PC-9 (cell line): ENCODE measurements at regions not wholly inside any gene's neighbourhood (a gene's known extent, or its start where the extent isn't known, plus 50 kb on each side); places are given as distances from the start of the nearest gene placed in this dataset.

ENCODE experiments used
- EZH2 ChIP-seq: fragments of 200-600 bp; sonication (generic); IDR thresholded peaks from 2 replicates; pipeline ENCODE4 v1.8.0; 2017; ENCODE audit warnings: antibody characterized with exemption, low read depth
- TF ChIP-seq, protein P1 (sequence below): fragments of 200-600 bp; sonication (generic); conservative IDR thresholded peaks from 2 replicates; pipeline ENCODE4 v1.6.1; 2017; ENCODE audit warnings: mixed run types, antibody characterized with exemption, mild to moderate bottlenecking, moderate library complexity

DNA sequence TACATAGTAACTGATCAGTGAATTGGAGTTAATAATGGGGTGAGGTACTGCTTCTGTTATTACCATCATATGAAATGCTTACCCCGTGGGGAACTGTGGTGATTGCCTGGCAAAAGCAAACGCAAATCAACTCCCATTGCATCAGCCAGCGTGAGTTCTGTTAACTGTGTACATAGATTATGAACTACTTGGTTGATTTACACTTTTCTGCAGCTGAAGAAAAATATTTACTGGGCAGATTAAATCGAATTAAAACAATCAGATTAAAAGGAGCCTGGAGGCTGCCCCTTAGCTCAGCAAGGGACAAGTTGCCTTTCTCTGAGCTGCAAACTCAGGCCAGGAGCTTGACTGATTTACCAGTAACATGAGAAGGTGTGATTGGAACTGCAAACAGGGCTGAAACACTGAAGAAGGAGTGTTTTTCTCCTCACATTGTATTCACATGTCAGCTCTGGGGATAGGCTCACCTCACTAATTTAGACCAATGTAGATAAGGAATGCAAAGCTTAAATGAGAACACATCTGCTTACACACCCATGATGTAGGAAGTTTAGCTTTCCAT, 220.1 kb downstream of the OSR1 start:
- TF ChIP-seq, protein P1, sequence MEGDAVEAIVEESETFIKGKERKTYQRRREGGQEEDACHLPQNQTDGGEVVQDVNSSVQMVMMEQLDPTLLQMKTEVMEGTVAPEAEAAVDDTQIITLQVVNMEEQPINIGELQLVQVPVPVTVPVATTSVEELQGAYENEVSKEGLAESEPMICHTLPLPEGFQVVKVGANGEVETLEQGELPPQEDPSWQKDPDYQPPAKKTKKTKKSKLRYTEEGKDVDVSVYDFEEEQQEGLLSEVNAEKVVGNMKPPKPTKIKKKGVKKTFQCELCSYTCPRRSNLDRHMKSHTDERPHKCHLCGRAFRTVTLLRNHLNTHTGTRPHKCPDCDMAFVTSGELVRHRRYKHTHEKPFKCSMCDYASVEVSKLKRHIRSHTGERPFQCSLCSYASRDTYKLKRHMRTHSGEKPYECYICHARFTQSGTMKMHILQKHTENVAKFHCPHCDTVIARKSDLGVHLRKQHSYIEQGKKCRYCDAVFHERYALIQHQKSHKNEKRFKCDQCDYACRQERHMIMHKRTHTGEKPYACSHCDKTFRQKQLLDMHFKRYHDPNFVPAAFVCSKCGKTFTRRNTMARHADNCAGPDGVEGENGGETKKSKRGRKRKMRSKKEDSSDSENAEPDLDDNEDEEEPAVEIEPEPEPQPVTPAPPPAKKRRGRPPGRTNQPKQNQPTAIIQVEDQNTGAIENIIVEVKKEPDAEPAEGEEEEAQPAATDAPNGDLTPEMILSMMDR = no peak
- no peak for TF ChIP-seq EZH2
